Testis (tissue), 2 donors: ENCODE measurements at regions not wholly inside any gene's neighbourhood (a gene's known extent, or its start where the extent isn't known, plus 50 kb on each side); places are given as distances from the start of the nearest gene placed in this dataset.

ENCODE experiments used
- DNase-seq: peaks from one replicate; pipeline ENCODE4 v3.0.0-alpha.2; 2019
- H3K27ac ChIP-seq, 2 donors: fragments of 200-600 bp; sonication (generic); one replicate each; pipeline ENCODE4 v1.5.1; 2019
- H3K27me3 ChIP-seq: fragments of 200-600 bp; sonication (generic); one replicate; pipeline ENCODE4 v1.5.1; 2019
- H3K36me3 ChIP-seq: fragments of 200-600 bp; sonication (generic); one replicate; pipeline ENCODE4 v1.5.1; 2017; ENCODE audit warnings: low read depth; ENCODE audit errors: missing control alignments
- H3K4me1 ChIP-seq: fragments of 200-600 bp; sonication (generic); one replicate; pipeline ENCODE4 v1.5.1; 2019
- H3K4me3 ChIP-seq, 2 donors: fragments of 200-600 bp; sonication (generic); one replicate each; pipeline ENCODE4 v1.5.1; 2017 to 2019
- H3K9me3 ChIP-seq: fragments of 200-600 bp; sonication (generic); one replicate; pipeline ENCODE4 v1.5.1; 2017
- POLR2A ChIP-seq: fragments of 450-650 bp; IDR thresholded peaks from one replicate; pipeline ENCODE4 v1.6.1; 2017; ENCODE audit warnings: antibody characterized with exemption, mild to moderate bottlenecking, moderate library complexity
- WGBS, 2 donors: methylation state at CpG; one replicate each; pipeline ENCODE4 v1.1.5; 2018; 5-methylcytosine and 5-hydroxymethylcytosine counted together
- intact Hi-C: fragments of 100-400 bp; cut with DNase I; formaldehyde crosslinking; loops from one replicate; pipeline ENCODE4 v1.15.1; 2023; ENCODE audit warnings: low total_unique reads
- TF ChIP-seq, protein P1 (sequence below), 3 experiments: fragments of 450-650 bp in 2 of 3; fragments of 200-600 bp in 1 of 3; sonication (generic) in 1 of 3; IDR thresholded peaks; one replicate each; pipeline ENCODE4 v1.5.1; 2016 to 2019; ENCODE audit warnings: antibody characterized with exemption in 3 of 3, mild to moderate bottlenecking in 2 of 3, moderate library complexity in 1 of 3

DNA sequence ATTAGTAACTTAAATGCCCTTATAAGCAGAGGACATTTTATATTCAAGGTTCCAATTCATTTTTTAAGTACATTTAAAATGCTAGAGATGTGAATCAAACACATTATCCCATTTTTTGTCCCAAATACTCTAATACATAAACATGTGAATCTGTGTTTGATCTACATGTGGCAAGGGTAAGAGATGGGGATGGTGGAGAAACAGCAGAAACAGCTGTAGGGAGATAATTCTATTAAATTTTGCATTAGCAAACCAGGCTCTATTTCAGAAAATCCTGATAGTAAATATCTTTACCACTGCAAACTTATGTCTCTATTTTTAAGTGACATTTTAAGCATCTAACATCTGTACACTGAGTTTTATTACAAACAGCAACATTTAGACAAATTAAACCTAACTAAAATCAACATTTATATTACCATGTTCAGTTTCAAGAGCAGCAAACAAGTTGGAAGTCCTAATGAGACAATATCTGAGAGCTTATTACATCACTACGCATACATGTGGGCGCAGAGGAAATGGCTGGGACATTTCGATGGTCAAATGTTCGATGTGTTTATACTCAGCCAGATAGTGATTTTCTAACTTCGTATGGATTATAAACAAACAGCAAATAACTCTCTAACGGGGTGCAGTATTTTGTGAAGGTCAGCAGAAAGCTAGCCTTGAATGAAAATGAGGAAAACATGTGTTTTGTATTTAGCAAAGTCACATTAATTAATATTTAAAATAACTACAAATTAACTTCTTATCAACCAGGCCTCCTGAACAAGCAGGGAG is 165.1 kb downstream of the GJA1 start:
- no peaks in the 10 kb centered on the region for H3K27me3 ChIP-seq
- 45 to 75% methylated on average over 6 of the region's 6 CpGs for WGBS, 2 donors
- no peaks in the 10 kb centered on the region for H3K4me1 ChIP-seq
- no peak overlapping the region for H3K27ac ChIP-seq
- no peak overlapping the region for H3K4me3 ChIP-seq
- intact Hi-C loops = no loop called here
- no peaks in the 10 kb centered on the region for H3K9me3 ChIP-seq
- H3K36me3 ChIP-seq = no peaks in the 10 kb centered on the region
- TF ChIP-seq, protein P1, sequence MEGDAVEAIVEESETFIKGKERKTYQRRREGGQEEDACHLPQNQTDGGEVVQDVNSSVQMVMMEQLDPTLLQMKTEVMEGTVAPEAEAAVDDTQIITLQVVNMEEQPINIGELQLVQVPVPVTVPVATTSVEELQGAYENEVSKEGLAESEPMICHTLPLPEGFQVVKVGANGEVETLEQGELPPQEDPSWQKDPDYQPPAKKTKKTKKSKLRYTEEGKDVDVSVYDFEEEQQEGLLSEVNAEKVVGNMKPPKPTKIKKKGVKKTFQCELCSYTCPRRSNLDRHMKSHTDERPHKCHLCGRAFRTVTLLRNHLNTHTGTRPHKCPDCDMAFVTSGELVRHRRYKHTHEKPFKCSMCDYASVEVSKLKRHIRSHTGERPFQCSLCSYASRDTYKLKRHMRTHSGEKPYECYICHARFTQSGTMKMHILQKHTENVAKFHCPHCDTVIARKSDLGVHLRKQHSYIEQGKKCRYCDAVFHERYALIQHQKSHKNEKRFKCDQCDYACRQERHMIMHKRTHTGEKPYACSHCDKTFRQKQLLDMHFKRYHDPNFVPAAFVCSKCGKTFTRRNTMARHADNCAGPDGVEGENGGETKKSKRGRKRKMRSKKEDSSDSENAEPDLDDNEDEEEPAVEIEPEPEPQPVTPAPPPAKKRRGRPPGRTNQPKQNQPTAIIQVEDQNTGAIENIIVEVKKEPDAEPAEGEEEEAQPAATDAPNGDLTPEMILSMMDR (IDR thresholded peaks at IDR 0.05) = no peak
- no peak for TF ChIP-seq POLR2A
- DNase-seq = no peak

DNA sequence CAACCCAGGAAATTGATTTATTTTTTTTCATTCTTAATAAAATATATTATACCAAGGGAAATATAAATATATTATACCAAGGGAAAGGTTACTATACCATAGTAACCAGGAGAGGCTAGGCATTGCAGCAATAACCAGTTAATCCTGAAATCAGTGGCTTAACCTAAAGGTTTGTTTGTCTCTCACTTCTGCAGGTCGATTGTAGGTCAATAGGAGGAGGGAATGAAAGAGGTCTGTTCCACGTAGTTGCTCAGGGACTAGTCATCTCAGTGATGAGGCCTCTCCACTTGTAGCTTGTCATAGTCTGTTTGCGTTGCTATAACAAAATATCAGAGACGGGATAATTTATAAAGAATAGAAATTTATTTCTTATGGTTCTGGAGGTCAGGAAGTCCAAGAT is 168.0 kb downstream of the GJA1 start:
- H3K36me3 ChIP-seq = no peaks in the 10 kb centered on the region
- no peaks in the 10 kb centered on the region for H3K9me3 ChIP-seq
- no peak for TF ChIP-seq POLR2A
- TF ChIP-seq, protein P1 (IDR thresholded peaks at IDR 0.05) = no peak
- H3K4me3 ChIP-seq = no peak overlapping the region
- WGBS, 2 donors = 83 to 85% methylated on average over 4 of the region's 4 CpGs
- H3K4me1 ChIP-seq = no peaks in the 10 kb centered on the region
- intact Hi-C loops = no loop called here
- no peak for DNase-seq
- no peak overlapping the region for H3K27ac ChIP-seq
- no peaks in the 10 kb centered on the region for H3K27me3 ChIP-seq

- no peak for DNase-seq
- Histone ChIP-seq H3K27ac (no peak overlapping the region), H3K27me3 (no peaks in the 10 kb centered on the region), H3K36me3 (no peaks in the 10 kb centered on the region), H3K4me1 (no peaks in the 10 kb centered on the region), H3K4me3 (no peak overlapping the region), H3K9me3 (no peaks in the 10 kb centered on the region)
- WGBS, 2 donors = 73 to 82% methylated on average over 2 of the region's 2 CpGs
- intact Hi-C loops = no loop called here
- TF ChIP-seq, protein P1 (IDR thresholded peaks at IDR 0.05) = no peak
- TF ChIP-seq POLR2A = no peak
Observed at GRCh38 chr6:121607721-121608120, 172.3 kb downstream of the GJA1 start.

- Histone ChIP-seq H3K36me3 (no peaks in the 10 kb centered on the region), H3K4me3 (no peak overlapping the region), H3K27ac (no peak overlapping the region), H3K4me1 (no peaks in the 10 kb centered on the region), H3K9me3 (no peaks in the 10 kb centered on the region), H3K27me3 (no peaks in the 10 kb centered on the region)
- intact Hi-C loops = no loop called here
- TF ChIP-seq POLR2A = no peak
- TF ChIP-seq, protein P1 (IDR thresholded peaks at IDR 0.05) = no peak
- DNase-seq = no peak
- 79 to 80% methylated on average over 3 of the region's 3 CpGs for WGBS, 2 donors
Observed at GRCh38 chr6:121608270-121608669, 172.8 kb downstream of the GJA1 start.

- H3K9me3 ChIP-seq = no peaks in the 10 kb centered on the region
- H3K4me3 ChIP-seq = no peak overlapping the region
- intact Hi-C loops = no loop called here
- no peaks in the 10 kb centered on the region for H3K27me3 ChIP-seq
- no peak for DNase-seq
- H3K4me1 ChIP-seq = no peaks in the 10 kb centered on the region
- no peak overlapping the region for H3K27ac ChIP-seq
- TF ChIP-seq, protein P1 (IDR thresholded peaks at IDR 0.05) = no peak
- TF ChIP-seq POLR2A = no peak
- H3K36me3 ChIP-seq = no peaks in the 10 kb centered on the region
Observed at GRCh38 chr6:121609281-121609680, 173.8 kb downstream of the GJA1 start.
